Lower lobe of right lung (tissue), 2 donors: ENCODE measurements at regions not wholly inside any gene's neighbourhood (a gene's known extent, or its start where the extent isn't known, plus 50 kb on each side); places are given as distances from the start of the nearest gene placed in this dataset.
A peak's percentile ranks its signal among the peaks of the same experiment; 100 is the strongest.

Source experiments
- ATAC-seq, 2 donors: fragments of 200-7000 bp; cut with Tn5 transposase; one replicate each; pipeline ENCODE4 v1.9.1; 2020 to 2022; ENCODE audit warnings: mild to moderate bottlenecking in 2 of 2, moderate library complexity in 2 of 2
- DNase-seq: peaks from one replicate; pipeline ENCODE4 v3.0.0-alpha.2; 2020
- H3K27ac ChIP-seq: fragments of 200-600 bp; one replicate; pipeline ENCODE4 v1.8.0; 2022
- H3K27me3 ChIP-seq: fragments of 200-600 bp; one replicate; pipeline ENCODE4 v1.8.0; 2022; ENCODE audit warnings: low read depth
- H3K36me3 ChIP-seq: fragments of 200-600 bp; one replicate; pipeline ENCODE4 v1.8.0; 2022; ENCODE audit warnings: mild to moderate bottlenecking
- H3K4me1 ChIP-seq: fragments of 200-600 bp; one replicate; pipeline ENCODE4 v1.8.0; 2022
- H3K4me3 ChIP-seq: fragments of 200-600 bp; one replicate; pipeline ENCODE4 v1.8.0; 2022; ENCODE audit warnings: mild to moderate bottlenecking
- H3K9me3 ChIP-seq: fragments of 200-600 bp; one replicate; pipeline ENCODE4 v1.8.0; 2022
- intact Hi-C: fragments of 100-400 bp; cut with DNase I; formaldehyde crosslinking; loops from one replicate; pipeline ENCODE4 v1.11.0; 2022
- TF ChIP-seq, protein P1 (sequence below): fragments of 200-600 bp; IDR thresholded peaks from one replicate; pipeline ENCODE4 v1.8.0; 2022; ENCODE audit warnings: antibody characterized with exemption, mild to moderate bottlenecking
- donor health status: DM: no; HTN: yes; CAD: no; lungs with severe emphysema.

DNA sequence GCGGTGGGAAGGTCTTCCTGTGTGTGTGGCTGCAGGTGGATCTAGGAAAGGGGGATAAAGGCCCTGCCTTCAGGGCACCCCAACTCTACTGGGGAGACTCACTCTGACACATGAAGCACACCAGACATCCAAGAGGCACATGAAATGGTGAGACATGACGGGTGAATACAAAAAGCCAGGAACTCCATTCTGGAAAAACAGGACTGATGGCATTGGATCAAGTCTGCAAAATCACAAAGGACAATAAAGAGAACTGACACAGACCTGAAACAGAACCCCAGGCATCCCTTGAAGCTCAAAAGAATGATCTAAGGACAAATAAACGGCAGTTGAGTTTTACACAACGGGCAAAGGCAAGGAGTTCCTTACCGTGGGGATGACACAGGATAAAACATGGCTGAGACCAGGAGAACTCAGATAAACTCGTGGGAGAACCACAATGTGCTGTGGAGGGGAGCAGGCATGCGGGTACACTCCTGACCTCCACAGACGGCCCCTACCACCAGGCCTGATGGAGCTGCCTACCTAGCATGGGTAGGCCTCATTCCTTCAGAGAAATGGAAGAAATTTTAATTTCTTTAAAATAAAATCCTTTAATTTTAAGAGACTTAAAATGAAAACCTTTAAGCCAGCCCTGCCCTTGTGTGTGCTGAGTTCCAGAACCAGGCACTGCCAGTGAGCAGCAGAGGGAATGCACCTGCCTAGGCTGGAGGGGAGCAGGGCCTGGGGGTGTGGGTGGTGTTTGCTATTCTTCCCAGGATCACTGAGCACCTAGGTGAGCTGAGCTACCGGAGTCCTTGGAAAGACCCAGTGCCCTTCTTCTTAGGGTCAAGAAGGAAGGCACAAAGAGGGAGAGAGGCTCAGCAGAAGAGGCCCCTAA, 100.1 kb downstream of the SINHCAF start:
- no peak overlapping the region for H3K4me3 ChIP-seq
- no peaks in the 10 kb centered on the region for H3K9me3 ChIP-seq
- H3K36me3 ChIP-seq, result no peaks in the 10 kb centered on the region
- ATAC-seq, result peak in 1 of 2 donors; percentile 2
- TF ChIP-seq, protein P1, sequence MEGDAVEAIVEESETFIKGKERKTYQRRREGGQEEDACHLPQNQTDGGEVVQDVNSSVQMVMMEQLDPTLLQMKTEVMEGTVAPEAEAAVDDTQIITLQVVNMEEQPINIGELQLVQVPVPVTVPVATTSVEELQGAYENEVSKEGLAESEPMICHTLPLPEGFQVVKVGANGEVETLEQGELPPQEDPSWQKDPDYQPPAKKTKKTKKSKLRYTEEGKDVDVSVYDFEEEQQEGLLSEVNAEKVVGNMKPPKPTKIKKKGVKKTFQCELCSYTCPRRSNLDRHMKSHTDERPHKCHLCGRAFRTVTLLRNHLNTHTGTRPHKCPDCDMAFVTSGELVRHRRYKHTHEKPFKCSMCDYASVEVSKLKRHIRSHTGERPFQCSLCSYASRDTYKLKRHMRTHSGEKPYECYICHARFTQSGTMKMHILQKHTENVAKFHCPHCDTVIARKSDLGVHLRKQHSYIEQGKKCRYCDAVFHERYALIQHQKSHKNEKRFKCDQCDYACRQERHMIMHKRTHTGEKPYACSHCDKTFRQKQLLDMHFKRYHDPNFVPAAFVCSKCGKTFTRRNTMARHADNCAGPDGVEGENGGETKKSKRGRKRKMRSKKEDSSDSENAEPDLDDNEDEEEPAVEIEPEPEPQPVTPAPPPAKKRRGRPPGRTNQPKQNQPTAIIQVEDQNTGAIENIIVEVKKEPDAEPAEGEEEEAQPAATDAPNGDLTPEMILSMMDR, result no peak
- H3K27ac ChIP-seq, result no peak overlapping the region
- H3K27me3 ChIP-seq, result no peaks in the 10 kb centered on the region
- intact Hi-C loops, result no loop called here
- no peak for DNase-seq
- H3K4me1 ChIP-seq, result no peaks in the 10 kb centered on the region

DNA sequence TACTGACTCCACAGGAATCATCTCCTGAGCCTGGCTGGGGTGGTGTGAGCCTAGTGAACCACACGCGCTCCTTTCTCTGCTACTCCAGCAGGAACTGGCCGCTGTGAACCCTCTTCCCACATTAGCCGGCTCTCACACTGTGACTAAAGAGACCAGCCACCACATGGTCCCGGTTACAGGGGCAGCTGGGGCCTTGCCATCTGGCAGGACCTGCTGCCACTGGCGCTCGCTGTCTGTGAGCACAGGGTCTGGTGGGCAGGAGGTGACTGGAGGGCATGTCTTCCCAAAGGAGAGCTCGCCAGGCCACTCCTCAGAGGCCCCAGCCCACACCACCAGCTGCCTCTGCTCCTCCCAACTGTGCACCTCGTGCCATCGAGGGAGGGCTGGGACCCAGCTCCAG, 99.3 kb downstream of the SINHCAF start:
- intact Hi-C loops, result no loop called here
- Histone ChIP-seq H3K4me3 (no peak overlapping the region), H3K9me3 (no peaks in the 10 kb centered on the region), H3K4me1 (no peaks in the 10 kb centered on the region), H3K36me3 (no peaks in the 10 kb centered on the region), H3K27ac (no peak overlapping the region), H3K27me3 (no peaks in the 10 kb centered on the region)
- DNase-seq (peak; percentile 40), ATAC-seq (no peak)
- TF ChIP-seq, protein P1, result no peak

DNA sequence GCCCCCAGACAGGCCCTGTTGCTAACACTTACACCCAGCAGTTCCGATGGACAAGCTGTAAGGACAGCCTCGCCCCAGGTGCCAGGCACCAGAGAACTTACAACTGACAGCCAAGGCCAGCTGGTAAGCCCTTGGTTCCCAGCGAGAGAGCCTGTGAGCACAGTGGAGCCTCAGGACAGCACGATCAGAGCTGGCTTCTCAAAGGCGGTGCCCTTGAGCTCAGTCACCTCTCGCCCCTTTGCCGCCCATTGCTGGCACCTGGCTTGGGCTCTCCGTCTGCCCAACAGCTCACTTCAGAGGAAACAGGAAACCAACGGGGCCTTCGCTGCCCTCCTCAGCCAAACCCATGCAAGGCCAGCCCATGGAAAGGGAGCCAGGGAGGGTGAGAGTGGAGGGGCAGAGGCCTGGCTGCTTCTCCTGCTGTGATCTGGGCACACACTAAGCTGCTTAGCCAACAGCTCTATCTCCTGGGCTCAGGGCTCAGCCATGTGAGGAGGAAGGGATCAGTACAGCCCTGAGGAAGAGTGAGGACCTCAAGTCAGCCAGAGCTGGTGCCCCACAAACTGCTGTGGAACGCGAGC, 98.5 kb downstream of the SINHCAF start:
- DNase-seq (peak; percentile 38), ATAC-seq (no peak)
- no peak overlapping the region for H3K4me3 ChIP-seq
- no peaks in the 10 kb centered on the region for H3K36me3 ChIP-seq
- H3K27me3 ChIP-seq, result no peaks in the 10 kb centered on the region
- H3K9me3 ChIP-seq, result no peaks in the 10 kb centered on the region
- intact Hi-C loops, result no loop called here
- TF ChIP-seq, protein P1, result no peak
- H3K27ac ChIP-seq, result no peak overlapping the region
- H3K4me1 ChIP-seq, result no peaks in the 10 kb centered on the region

DNA sequence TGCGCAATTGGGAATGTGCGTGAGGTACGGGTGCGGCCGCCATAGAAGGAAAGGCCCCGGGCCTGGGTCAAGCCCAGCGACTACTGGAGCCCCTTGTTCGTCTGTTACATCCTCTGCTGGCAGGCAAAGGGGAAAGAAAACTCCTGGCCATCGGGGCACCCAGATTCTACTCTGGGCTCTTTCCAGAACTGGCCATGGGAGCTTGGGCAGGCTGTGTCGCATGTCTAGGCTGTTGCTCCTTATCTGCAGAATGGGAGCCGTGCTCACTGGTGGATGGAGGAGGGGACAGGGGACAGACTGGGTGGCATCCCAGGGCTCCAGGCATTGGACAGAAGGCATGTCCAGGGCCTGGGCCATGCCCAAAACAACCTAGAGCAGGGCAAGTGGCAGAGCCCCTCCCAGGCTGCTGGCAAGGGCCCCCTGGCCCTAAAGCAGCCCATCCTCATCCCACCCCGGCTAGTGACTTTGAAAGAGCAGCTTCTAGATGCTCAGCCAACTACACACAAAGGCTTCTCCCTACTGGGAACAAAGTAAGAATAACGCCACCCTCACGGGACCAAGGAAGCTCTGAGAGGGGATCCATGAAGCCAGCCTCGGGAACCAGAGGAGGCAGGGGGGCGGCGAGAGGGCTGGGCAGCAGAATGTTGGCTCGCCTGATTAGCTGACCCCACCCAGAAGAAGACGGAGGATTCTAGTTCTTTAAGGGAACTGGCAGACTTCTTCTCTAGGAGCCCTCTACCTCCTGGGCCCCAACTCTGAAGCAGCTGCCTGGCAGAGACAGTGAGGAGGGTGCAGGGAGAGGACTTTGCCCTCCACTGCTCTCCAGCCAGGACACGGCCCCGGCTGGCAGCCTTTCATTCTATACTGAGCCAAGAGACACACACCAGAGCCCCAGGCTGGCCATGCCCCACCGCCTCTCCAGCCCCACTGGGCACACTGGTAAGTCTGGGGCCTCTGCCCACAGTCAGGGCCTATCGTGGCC, 96.8 kb downstream of the SINHCAF start:
- Histone ChIP-seq H3K36me3 (no peaks in the 10 kb centered on the region), H3K27me3 (peaks cover 9% of the 10 kb centered on the region), H3K27ac (no peak overlapping the region), H3K9me3 (no peaks in the 10 kb centered on the region), H3K4me1 (no peaks in the 10 kb centered on the region), H3K4me3 (no peak overlapping the region)
- peak in 1 of 2 donors; percentile 10 for ATAC-seq
- peak; percentile 41 for DNase-seq
- intact Hi-C loops, result no loop called here
- TF ChIP-seq, protein P1, result no peak

DNA sequence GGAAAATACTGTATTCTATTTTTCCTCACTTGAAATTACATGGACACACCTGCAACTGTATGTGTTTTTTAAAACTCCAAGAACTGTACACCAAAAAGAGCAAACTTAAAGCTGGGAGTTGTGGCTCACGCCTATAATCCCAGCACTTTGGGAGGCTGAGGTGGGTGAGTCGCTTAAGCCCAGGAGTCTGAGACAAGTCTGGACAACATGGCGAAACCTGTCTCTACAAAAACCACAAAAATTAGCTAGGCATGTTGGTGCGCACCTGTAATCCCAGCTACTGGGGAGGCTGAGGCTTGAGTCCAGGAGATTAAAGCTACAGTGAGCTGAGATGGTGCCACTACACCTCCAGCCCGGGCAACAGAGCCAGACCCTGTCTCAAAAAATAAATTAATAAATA, 95.9 kb downstream of the SINHCAF start:
- Histone ChIP-seq H3K4me1 (no peaks in the 10 kb centered on the region), H3K36me3 (no peaks in the 10 kb centered on the region), H3K4me3 (no peak overlapping the region), H3K27me3 (peaks cover 14% of the 10 kb centered on the region), H3K9me3 (no peaks in the 10 kb centered on the region), H3K27ac (no peak overlapping the region)
- DNase-seq (no peak), ATAC-seq (no peak)
- TF ChIP-seq, protein P1, result no peak
- intact Hi-C loops, result no loop called here
